ENCODE measurements at regions not wholly inside any gene's neighbourhood (a gene's known extent, or its start where the extent isn't known, plus 50 kb on each side); places are given as distances from the start of the nearest gene placed in this dataset.

DNA sequence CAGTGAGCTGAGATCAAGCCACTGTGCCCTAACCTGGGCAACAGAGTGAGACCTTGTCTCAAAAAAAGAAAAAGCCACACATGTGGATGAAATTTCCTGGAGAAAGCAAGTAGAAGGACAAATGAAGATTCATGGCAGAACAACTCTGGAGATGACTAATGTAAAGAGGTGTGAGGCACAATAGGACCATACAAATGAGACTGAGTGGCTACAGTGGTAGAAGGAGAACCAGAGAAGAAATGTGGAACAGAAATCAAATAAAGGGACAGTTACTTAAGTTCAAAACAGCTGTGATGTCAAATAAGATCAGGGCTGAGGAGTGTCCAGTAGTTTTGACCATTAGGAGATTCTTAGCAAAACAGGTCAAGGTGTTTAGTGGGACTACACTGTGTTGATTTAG, 130.9 kb upstream of the CDK6 start:
- no peak for TF ChIP-seq FOXM1 (IDR thresholded peaks at IDR 0.05; ENCODE audit: low read depth)
- no peak for TF ChIP-seq NFIC (IDR thresholded peaks at IDR 0.05; ENCODE audit: borderline replicate concordance)

Data from SK-N-SH (cell line).